K562 (cell line): ENCODE measurements at regions not wholly inside any gene's neighbourhood (a gene's known extent, or its start where the extent isn't known, plus 50 kb on each side); places are given as distances from the start of the nearest gene placed in this dataset.

Experiments
- ATAC-seq: fragments of 200-7000 bp; cut with Tn5 transposase; 3 replicates; pipeline ENCODE4 v1.9.1; 2020; ENCODE audit warnings: moderate library complexity
- BruUV-seq: library from RNA; stranded (reverse); fragments of 400-500 nt; replicated peaks from 2 replicates; lab custom pipeline; 2021; lab: Mats Ljungman, UMichigan
- CTCF ChIA-PET: fragments of 300-600 bp; formaldehyde crosslinking; extraction: SDS; loops from one replicate; lab custom pipeline; 2021; ENCODE audit warnings: low intra/inter-chr PET ratio; lab: Yijun Ruan, JAX
- POLR2A ChIA-PET: fragments of 300-600, 350-650 bp; sonication (Branson Sonifier 250); formaldehyde crosslinking; extraction: SDS; loops from one replicate; lab custom pipeline; 2021; ENCODE audit warnings: antibody characterized with exemption, inconsistent platforms; lab: Yijun Ruan, JAX
- DNase-seq, 4 experiments: peaks; one replicate each; pipeline versions ENCODE4 v3.0.0 to v3.0.0-alpha.2; 2011 to 2018; ENCODE audit warnings: low spot score in 3 of 4, mixed read lengths in 3 of 4; ENCODE audit errors: extremely low read depth in 1 of 4
- FAIRE-seq: peaks from 2 replicates; lab custom pipeline; 2011; peaks lifted over from hg19 to GRCh38; lab: Jason Lieb, UNC
- H2AFZ ChIP-seq: 2 replicates; pipeline ENCODE4 v1.6.0; 2011; ENCODE audit warnings: low read depth, low read length, control low read depth, inconsistent platforms
- H3K27ac ChIP-seq: fragments of 200-600 bp; 3 replicates; pipeline ENCODE4 v1.8.0; 2011; ENCODE audit warnings: low read depth, mild to moderate bottlenecking, control low read depth, inconsistent platforms, low read length, moderate library complexity, mixed read lengths; ENCODE audit errors: extremely low read depth
- H3K27me3 ChIP-seq, 2 experiments: fragments of 300-600 bp in 1 of 2; 2 replicates in 1 of 2; 3 replicates in 1 of 2; pipeline versions ENCODE4 v1.6.0 to v1.8.0; 2011; ENCODE audit warnings: inconsistent platforms in 2 of 2, low read length in 2 of 2, mild to moderate bottlenecking in 1 of 2, mixed read lengths in 1 of 2, moderate library complexity in 1 of 2; ENCODE audit not compliant: control insufficient read depth in 2 of 2, insufficient read depth in 2 of 2
- H3K36me3 ChIP-seq: fragments of 300-600 bp; 3 replicates; pipeline ENCODE4 v1.8.0; 2011; ENCODE audit warnings: mild to moderate bottlenecking, low read length, inconsistent platforms; ENCODE audit not compliant: control insufficient read depth, insufficient read depth
- H3K4me1 ChIP-seq, 2 experiments: fragments of 200-600 bp in 1 of 2; replicated peaks in 1 of 2; 2 replicates in 1 of 2; 3 replicates in 1 of 2; pipeline versions ENCODE4 v1.5.1 to v1.8.0; 2011; ENCODE audit warnings: inconsistent platforms in 2 of 2, low read length in 2 of 2, mild to moderate bottlenecking in 1 of 2, mixed read lengths in 1 of 2, moderate library complexity in 1 of 2; ENCODE audit not compliant: control insufficient read depth in 2 of 2, insufficient read depth in 2 of 2
- H3K4me2 ChIP-seq: 2 replicates; pipeline ENCODE4 v1.6.1; 2011; ENCODE audit warnings: low read length, control low read depth, inconsistent platforms, mixed read lengths; ENCODE audit not compliant: insufficient read depth
- H3K4me3 ChIP-seq: fragments of 200-600 bp; sonication (generic), shearing (Covaris generic); 2 replicates; pipeline ENCODE4 v1.5.1; 2016; ENCODE audit warnings: control low read depth, inconsistent platforms
- H3K79me2 ChIP-seq: fragments of 200-600 bp; 3 replicates; pipeline ENCODE4 v1.8.0; 2011; ENCODE audit warnings: low read length, inconsistent platforms; ENCODE audit not compliant: control insufficient read depth, insufficient read depth
- H3K9ac ChIP-seq, 2 experiments: 2 replicates each; pipeline versions ENCODE4 v1.6.0 to v1.6.1; 2011; ENCODE audit warnings: low read depth in 2 of 2, low read length in 2 of 2, control low read depth in 1 of 2, inconsistent platforms in 1 of 2, mild to moderate bottlenecking in 1 of 2, mixed read lengths in 1 of 2; ENCODE audit not compliant: insufficient read depth in 1 of 2
- H3K9me1 ChIP-seq: one replicate; pipeline ENCODE4 v1.6.0; 2011; ENCODE audit warnings: inconsistent platforms, mild to moderate bottlenecking, low read length, moderate library complexity; ENCODE audit not compliant: control insufficient read depth, insufficient read depth
- H3K9me3 ChIP-seq: replicated peaks from 2 replicates; pipeline ENCODE4 v1.5.1; 2011; ENCODE audit warnings: low read depth, low read length, inconsistent platforms; ENCODE audit not compliant: control insufficient read depth, insufficient read depth
- H4K20me1 ChIP-seq: replicated peaks from 2 replicates; pipeline ENCODE4 v1.6.1; 2011; ENCODE audit warnings: low read length, inconsistent platforms, mixed read lengths; ENCODE audit not compliant: control insufficient read depth, insufficient read depth
- BHLHE40 ChIP-seq: IDR thresholded peaks from 2 replicates; pipeline ENCODE4 v1.6.1; 2011; ENCODE audit warnings: low read length, improper control_type of control experiment
- DPF2 ChIP-seq: fragments of 450-650 bp; IDR thresholded peaks from 2 replicates; pipeline ENCODE4 v1.6.1; 2016
- HDAC3 ChIP-seq: fragments of 450-650 bp; IDR thresholded peaks from 2 replicates; pipeline ENCODE4 v1.6.1; 2018; ENCODE audit warnings: borderline replicate concordance, mild to moderate bottlenecking, moderate library complexity; ENCODE audit not compliant: partially characterized antibody
- MECOM ChIP-seq: fragments of 250-450 bp; sonication (Bioruptor Pico); IDR thresholded peaks from 2 replicates; pipeline ENCODE4 v1.8.0; 2022; ENCODE audit warnings: inconsistent platforms
- SETDB1 ChIP-seq: IDR thresholded peaks from one replicate; pipeline ENCODE4 v1.6.1; 2012; ENCODE audit warnings: low read length, control low read depth, inconsistent platforms
- WHSC1 ChIP-seq: IDR thresholded peaks from one replicate; pipeline ENCODE4 v1.6.1; 2012; ENCODE audit warnings: low read length, control low read depth, inconsistent platforms
- ZNF232 ChIP-seq: sonication (generic); formaldehyde crosslinking; IDR thresholded peaks from 2 replicates; pipeline ENCODE4 v1.8.0; 2022; ENCODE audit warnings: mild to moderate bottlenecking, missing genetic modification reagents
- ZNF589 ChIP-seq: fragments of 200-800 bp; sonication (Bioruptor generic); IDR thresholded peaks from 2 replicates; pipeline ENCODE4 v1.6.1; 2016; ENCODE audit warnings: low read depth, missing genetic modification characterization, missing compliant biosample characterization
- WGBS: fragments of 100-300 bp; shearing (Covaris generic); methylation state at CpG from one replicate; pipeline ENCODE4 v1.1.6; 2016; ENCODE audit warnings: low coverage, mixed read lengths; ENCODE audit not compliant: insufficient coverage; ENCODE audit errors: missing lambda C conversion rate; 5-methylcytosine and 5-hydroxymethylcytosine counted together
- in situ Hi-C: fragments of 300-500 bp; cut with MboI; formaldehyde crosslinking; loops from 4 replicates; pipeline ENCODE4 v1.15.0; 2018; ENCODE audit warnings: inconsistent platforms, mixed read lengths
- intact Hi-C: fragments of 100-400 bp; cut with micrococcal nuclease; formaldehyde crosslinking; loops from 2 replicates; pipeline ENCODE4 v1.14.2; 2022

DNA sequence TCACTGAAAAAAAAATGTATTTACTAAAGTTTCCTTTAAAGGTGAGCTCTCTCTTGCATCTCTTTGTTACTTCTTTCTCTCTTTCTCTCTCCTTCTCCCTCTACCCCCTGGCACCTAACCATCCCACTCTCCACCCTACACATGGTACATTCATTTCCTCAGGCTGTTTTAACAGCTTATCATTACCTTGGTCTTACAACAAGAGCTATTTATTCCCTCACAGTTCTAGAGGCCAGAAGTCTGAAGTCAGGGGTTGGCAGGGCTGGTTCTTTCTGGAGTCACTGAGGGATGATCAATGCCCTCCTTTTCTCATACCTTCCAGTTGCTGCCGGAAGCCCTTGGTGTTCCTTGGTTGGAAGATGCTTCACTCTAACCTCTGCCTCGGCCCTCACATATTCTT, 91.1 kb upstream of the DSCAM start (continued):
- TF ChIP-seq ZNF589 (CRISPR knock-in tag), result no peak
- TF ChIP-seq, all 486 proteins: peak for 0

DNA sequence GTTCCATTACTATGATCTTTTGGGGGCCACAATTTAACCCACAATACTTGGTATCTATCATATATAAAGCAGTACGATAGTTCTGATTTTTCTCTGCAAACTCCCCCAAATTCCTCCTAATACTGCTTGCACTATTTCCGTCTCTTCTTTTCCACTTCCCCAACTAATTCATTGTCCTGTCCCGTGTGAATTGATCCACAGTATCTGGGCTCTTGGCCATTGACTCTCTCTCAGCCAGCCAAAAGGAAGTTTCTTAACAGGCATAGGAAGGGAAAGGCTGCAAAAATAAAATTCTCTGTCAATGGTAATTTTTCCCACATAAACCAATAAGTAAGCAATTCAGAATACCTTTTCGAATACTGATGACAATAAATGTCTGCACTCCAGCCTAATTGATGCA, 91.7 kb upstream of the DSCAM start:
- H3K79me2 ChIP-seq, result no peaks in the 10 kb centered on the region
- no TSS peak for BruUV-seq
- in situ Hi-C loops, result no loop called here
- no peak for TF ChIP-seq WHSC1
- TF ChIP-seq HDAC3, result no peak
- no peak for TF ChIP-seq SETDB1
- no peak overlapping the region for H3K9ac ChIP-seq
- no peaks in the 10 kb centered on the region for H4K20me1 ChIP-seq
- H3K27ac ChIP-seq, result no peak overlapping the region
- ChIA-PET CTCF (no interaction called here), POLR2A (no interaction called here)
- H3K27me3 ChIP-seq, result no peaks in the 10 kb centered on the region
- no peak overlapping the region for H3K4me2 ChIP-seq
- H3K36me3 ChIP-seq, result no peaks in the 10 kb centered on the region
- no peaks in the 10 kb centered on the region for H3K4me1 ChIP-seq
- H3K4me3 ChIP-seq, result no peak overlapping the region
- H3K9me3 ChIP-seq, result no peaks in the 10 kb centered on the region
- ATAC-seq (no peak), FAIRE-seq (no peak), DNase-seq (no peak)
- intact Hi-C loops, result no loop called here
- no peak overlapping the region for H2AFZ ChIP-seq
- 1% methylated on average over 4 of the region's 4 CpGs for WGBS
- H3K9me1 ChIP-seq, result no peaks in the 10 kb centered on the region

DNA sequence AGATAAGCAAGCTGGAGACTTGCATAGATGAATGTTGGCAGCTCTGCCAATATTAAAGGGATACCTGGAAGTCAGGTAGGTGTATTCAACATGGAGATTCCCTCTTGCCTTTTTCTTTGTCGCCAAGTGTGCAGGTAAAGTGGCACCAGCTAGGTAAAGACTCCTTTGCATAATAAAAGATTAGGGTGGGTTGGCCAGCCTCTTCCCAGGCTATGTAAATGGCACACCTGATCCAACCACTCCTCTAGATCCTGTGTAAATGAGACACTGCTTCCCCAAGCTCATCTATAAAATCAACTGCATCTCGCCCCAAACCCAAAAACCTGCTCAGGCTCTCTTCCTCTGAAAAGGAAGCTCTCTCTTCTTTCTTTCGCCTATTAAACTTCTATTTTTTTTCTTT, 100.8 kb upstream of the DSCAM start:
- no TSS peak for BruUV-seq

More for the DNA sequence above, 100.8 kb upstream of the DSCAM start:
- Histone ChIP-seq H3K4me3 (no peak overlapping the region), H3K4me2 (no peak overlapping the region), H4K20me1 (no peaks in the 10 kb centered on the region), H3K79me2 (no peaks in the 10 kb centered on the region), H3K4me1 (no peaks in the 10 kb centered on the region), H3K9me1 (no peaks in the 10 kb centered on the region), H3K27me3 (no peaks in the 10 kb centered on the region), H3K36me3 (no peaks in the 10 kb centered on the region), H3K9me3 (no peaks in the 10 kb centered on the region; the same call in 1 of the 2 replicates), H3K9ac (no peak overlapping the region), H2AFZ (no peak overlapping the region), H3K27ac (no peak overlapping the region)
- TF ChIP-seq MECOM (CRISPR knock-in tag) (no peak), DPF2 (no peak), ZNF232 (CRISPR knock-in tag) (no peak), BHLHE40 (no peak)
- in situ Hi-C loops, result no loop called here
- intact Hi-C loops, result no loop called here
- WGBS, result 0% methylated on average over 2 of the region's 3 CpGs
- no peak for FAIRE-seq
- no peak for DNase-seq
- ChIA-PET CTCF (no interaction called here), POLR2A (no interaction called here)
- no peak for ATAC-seq
